ENCODE measurements at regions not wholly inside any gene's neighbourhood (a gene's known extent, or its start where the extent isn't known, plus 50 kb on each side); places are given as distances from the start of the nearest gene placed in this dataset.

GRCh38 chrX:40262157-40263013, 164.6 kb upstream of the BCOR start:
- DNase-seq (ENCODE audit: low read depth): peak; percentile 19
- TF ChIP-seq, protein P1, sequence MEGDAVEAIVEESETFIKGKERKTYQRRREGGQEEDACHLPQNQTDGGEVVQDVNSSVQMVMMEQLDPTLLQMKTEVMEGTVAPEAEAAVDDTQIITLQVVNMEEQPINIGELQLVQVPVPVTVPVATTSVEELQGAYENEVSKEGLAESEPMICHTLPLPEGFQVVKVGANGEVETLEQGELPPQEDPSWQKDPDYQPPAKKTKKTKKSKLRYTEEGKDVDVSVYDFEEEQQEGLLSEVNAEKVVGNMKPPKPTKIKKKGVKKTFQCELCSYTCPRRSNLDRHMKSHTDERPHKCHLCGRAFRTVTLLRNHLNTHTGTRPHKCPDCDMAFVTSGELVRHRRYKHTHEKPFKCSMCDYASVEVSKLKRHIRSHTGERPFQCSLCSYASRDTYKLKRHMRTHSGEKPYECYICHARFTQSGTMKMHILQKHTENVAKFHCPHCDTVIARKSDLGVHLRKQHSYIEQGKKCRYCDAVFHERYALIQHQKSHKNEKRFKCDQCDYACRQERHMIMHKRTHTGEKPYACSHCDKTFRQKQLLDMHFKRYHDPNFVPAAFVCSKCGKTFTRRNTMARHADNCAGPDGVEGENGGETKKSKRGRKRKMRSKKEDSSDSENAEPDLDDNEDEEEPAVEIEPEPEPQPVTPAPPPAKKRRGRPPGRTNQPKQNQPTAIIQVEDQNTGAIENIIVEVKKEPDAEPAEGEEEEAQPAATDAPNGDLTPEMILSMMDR (IDR thresholded peaks at IDR 0.05; ENCODE audit: insufficient read depth, low read length, poor library complexity, severe bottlenecking): no peak
- Histone ChIP-seq H3K36me3 (ENCODE audit: control insufficient read depth, insufficient read depth, low read length) (no peaks in the 10 kb centered on the region), H3K27me3 (ENCODE audit: control insufficient read depth, insufficient read depth, low read length) (peaks cover 3% of the 10 kb centered on the region), H3K4me3 (ENCODE audit: low read depth, low read length) (no peak overlapping the region)

DNA sequence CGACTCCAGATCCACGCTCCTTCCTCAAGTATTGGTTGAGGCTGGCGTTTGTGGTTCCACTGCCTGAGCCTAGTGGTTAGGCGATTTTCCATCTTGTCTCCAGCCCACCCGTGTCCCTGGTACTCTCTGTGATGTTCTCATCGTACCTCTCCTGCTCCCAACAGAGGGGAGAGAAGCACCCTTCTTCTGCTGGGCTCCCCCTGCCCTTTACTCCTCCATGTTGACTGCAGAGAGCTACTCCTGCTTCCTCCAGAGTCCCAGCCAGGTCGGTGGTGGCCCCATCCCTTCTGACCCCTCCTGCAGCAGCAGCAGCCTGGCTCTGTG, 164.0 kb upstream of the BCOR start:
- TF ChIP-seq, protein P1 (IDR thresholded peaks at IDR 0.05; ENCODE audit: insufficient read depth, low read length, poor library complexity, severe bottlenecking): no peak
- Histone ChIP-seq H3K4me3 (ENCODE audit: low read depth, low read length) (no peak overlapping the region), H3K27me3 (ENCODE audit: control insufficient read depth, insufficient read depth, low read length) (peaks cover 3% of the 10 kb centered on the region), H3K36me3 (ENCODE audit: control insufficient read depth, insufficient read depth, low read length) (no peaks in the 10 kb centered on the region)
- no peak for DNase-seq (ENCODE audit: low read depth)

DNA sequence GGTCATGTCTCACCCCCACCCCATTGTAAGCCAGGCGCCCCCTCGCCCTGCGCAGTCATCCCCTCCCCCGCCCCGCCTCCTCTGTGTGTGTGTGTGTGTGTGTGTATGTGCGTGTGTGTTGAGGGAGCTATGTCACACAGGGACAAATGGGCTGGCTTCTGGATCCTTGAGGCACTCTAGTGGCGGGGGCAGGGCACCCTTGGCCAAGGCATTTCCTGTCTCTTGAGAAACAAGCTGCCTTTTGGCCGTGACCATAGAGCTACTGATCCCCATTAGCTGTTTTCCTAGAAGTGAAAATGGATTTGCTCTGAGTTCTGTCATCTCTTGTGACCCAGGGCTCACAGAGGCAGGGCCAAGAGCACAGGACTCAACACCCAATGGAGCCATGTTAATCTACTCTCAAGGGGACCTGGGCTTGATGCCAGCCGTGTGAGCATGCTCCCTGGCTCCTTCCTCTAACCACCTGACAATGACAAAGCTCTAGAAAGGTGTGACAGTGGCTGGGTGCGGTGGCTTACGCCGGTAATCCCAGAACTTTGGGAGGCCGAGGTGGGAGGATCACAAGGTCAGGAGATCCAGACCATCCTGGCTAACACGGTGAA, 162.5 kb upstream of the BCOR start:
- no peaks in the 10 kb centered on the region for H3K36me3 ChIP-seq (ENCODE audit: control insufficient read depth, insufficient read depth, low read length)
- TF ChIP-seq, protein P1 (IDR thresholded peaks at IDR 0.05; ENCODE audit: insufficient read depth, low read length, poor library complexity, severe bottlenecking): no peak
- no peaks in the 10 kb centered on the region for H3K27me3 ChIP-seq (ENCODE audit: control insufficient read depth, insufficient read depth, low read length)
- no peak for DNase-seq (ENCODE audit: low read depth)
- H3K4me3 ChIP-seq (ENCODE audit: low read depth, low read length): no peak overlapping the region

DNA sequence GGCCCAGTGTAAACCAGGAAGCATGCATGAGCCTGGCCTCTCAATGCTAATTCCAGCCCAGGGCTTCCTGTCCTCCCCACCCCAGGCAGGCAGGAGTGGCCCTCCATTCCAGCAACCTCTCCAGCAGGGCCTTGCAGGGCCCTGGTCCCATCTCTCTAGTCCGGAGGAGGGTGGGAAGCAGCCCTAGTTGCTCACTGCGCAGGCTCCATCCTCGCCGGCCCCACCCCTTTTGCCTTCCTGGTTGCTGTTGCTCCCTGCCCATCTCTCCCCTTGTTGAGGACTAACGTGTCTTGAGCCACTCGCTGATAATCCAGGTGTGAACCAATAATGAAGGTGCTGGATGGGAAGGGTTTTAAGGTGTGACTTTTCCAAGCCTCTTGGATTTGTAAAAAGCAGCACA, 161.2 kb upstream of the BCOR start:
- Histone ChIP-seq H3K27me3 (ENCODE audit: control insufficient read depth, insufficient read depth, low read length) (no peaks in the 10 kb centered on the region), H3K36me3 (ENCODE audit: control insufficient read depth, insufficient read depth, low read length) (no peaks in the 10 kb centered on the region), H3K4me3 (ENCODE audit: low read depth, low read length) (no peak overlapping the region)
- no peak for DNase-seq (ENCODE audit: low read depth)
- TF ChIP-seq, protein P1 (IDR thresholded peaks at IDR 0.05; ENCODE audit: insufficient read depth, low read length, poor library complexity, severe bottlenecking): no peak

- no peak for DNase-seq (ENCODE audit: low read depth)
- Histone ChIP-seq H3K36me3 (ENCODE audit: control insufficient read depth, insufficient read depth, low read length) (no peaks in the 10 kb centered on the region), H3K4me3 (ENCODE audit: low read depth, low read length) (no peak overlapping the region), H3K27me3 (ENCODE audit: control insufficient read depth, insufficient read depth, low read length) (no peaks in the 10 kb centered on the region)
- TF ChIP-seq, protein P1 (IDR thresholded peaks at IDR 0.05; ENCODE audit: insufficient read depth, low read length, poor library complexity, severe bottlenecking): no peak
Observed at GRCh38 chrX:40253771-40254170, 156.0 kb upstream of the BCOR start.
